Large intestine (tissue), 3 donors: ENCODE measurements at regions not wholly inside any gene's neighbourhood (a gene's known extent, or its start where the extent isn't known, plus 50 kb on each side); places are given as distances from the start of the nearest gene placed in this dataset.
"Not testable (repeated sequence)": the region's sequence is repeated elsewhere in the genome, so short reads cannot be mapped to it uniquely, and the experiment has no call there.

ENCODE experiments used
- DNase-seq, 2 donors: peaks; one replicate each; pipeline versions ENCODE4 v3.0.0 to v3.0.0-alpha.2; 2013
- H3K27ac ChIP-seq: one replicate; pipeline ENCODE4 v1.5.1; 2013; ENCODE audit warnings: low read length
- H3K27me3 ChIP-seq: 2 replicates; pipeline ENCODE4 v1.6.1; 2013; ENCODE audit warnings: low read length; ENCODE audit not compliant: control insufficient read depth, insufficient read depth
- H3K36me3 ChIP-seq: 2 replicates; pipeline ENCODE4 v1.6.1; 2013; ENCODE audit warnings: low read length; ENCODE audit not compliant: control insufficient read depth, insufficient read depth
- H3K4me1 ChIP-seq: one replicate; pipeline ENCODE4 v1.6.1; 2013; ENCODE audit warnings: low read length; ENCODE audit not compliant: control insufficient read depth, insufficient read depth
- H3K4me3 ChIP-seq: one replicate; pipeline ENCODE4 v1.5.1; 2013; ENCODE audit warnings: low read length
- H3K9me3 ChIP-seq: one replicate; pipeline ENCODE4 v1.6.1; 2013; ENCODE audit warnings: mild to moderate bottlenecking, low read depth, low read length, moderate library complexity; ENCODE audit not compliant: control insufficient read depth
- WGBS: methylation state at CpG from one replicate; pipeline ENCODE4 v1.1.5; 2013; ENCODE audit warnings: low lambda C conversion rate; ENCODE audit not compliant: insufficient coverage; 5-methylcytosine and 5-hydroxymethylcytosine counted together

DNA sequence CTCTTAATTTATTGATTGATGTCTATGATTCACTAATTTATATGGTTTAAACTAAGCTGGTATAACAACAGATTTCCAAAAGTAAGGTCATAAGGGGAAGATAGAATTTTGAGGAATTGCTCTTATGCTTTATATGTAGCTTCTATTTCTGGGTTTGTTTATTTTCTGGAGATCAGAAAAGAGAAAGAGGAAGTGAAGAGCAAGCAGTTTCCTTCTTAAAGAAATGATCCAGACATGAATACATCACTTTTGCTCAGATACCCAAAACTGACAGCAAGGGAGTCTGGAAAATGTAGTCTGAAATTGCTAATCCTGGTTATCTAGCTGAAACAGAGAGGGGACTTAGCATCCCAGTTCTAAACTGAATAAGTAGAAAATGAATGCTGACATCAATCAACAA is 912.5 kb upstream of the CRIM1 start:
- Histone ChIP-seq H3K36me3 (no peaks in the 10 kb centered on the region), H3K9me3 (no peaks in the 10 kb centered on the region), H3K4me1 (no peaks in the 10 kb centered on the region), H3K27ac (no peak overlapping the region), H3K4me3 (no peak overlapping the region), H3K27me3 (no peaks in the 10 kb centered on the region)
- no peak for DNase-seq

DNA sequence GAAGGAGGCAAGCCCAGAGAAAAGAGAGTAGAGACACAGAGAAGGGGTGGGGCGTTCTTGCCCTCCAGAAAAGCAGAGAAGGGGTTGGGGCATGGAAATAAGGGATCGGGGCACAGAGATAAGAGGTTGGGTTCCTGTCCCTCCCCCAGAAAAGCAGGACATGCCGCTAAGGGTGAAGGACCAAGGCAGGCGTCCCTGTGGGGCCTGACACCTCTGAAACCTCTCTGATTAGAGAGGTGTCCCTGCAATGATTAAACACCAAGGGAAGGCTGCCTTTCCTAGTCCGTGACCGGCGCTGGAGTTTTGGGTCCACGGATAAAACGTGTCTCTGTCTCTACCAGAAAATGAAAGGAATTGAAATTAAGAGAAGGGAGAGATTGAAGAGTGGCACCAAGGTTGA is 914.0 kb upstream of the CRIM1 start:
- not testable (repeated sequence) for DNase-seq, H3K27me3 ChIP-seq, H3K4me1 ChIP-seq, H3K27ac ChIP-seq, H3K4me3 ChIP-seq, H3K36me3 ChIP-seq, H3K9me3 ChIP-seq
- WGBS = 90% methylated on average over 2 of the region's 9 CpGs

DNA sequence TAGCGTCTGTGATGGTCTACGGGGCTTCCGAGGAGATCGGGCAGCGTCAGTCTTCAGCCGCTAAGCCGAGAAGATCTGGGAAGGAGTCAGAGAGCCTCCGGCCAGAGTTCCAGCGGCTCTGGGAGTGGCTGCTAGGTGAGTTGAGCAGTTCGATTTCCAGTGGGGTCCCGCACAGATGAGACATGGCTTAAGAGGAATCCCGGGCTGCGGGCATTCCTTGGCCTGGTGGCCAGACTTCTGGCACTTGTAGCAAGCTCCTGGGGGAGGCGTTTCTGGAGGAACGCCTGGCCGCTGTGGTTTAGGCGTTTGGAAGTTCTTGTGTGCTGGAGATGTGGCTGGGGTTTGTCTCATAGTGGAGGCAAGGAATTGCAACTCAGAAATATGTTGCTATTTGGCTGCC is 915.3 kb upstream of the CRIM1 start:
- H3K4me3 ChIP-seq, H3K4me1 ChIP-seq, H3K27me3 ChIP-seq, H3K36me3 ChIP-seq, H3K9me3 ChIP-seq, H3K27ac ChIP-seq, DNase-seq: not testable (repeated sequence)
- WGBS = no CpG with 5 or more reads among the region's 17 CpGs

DNA sequence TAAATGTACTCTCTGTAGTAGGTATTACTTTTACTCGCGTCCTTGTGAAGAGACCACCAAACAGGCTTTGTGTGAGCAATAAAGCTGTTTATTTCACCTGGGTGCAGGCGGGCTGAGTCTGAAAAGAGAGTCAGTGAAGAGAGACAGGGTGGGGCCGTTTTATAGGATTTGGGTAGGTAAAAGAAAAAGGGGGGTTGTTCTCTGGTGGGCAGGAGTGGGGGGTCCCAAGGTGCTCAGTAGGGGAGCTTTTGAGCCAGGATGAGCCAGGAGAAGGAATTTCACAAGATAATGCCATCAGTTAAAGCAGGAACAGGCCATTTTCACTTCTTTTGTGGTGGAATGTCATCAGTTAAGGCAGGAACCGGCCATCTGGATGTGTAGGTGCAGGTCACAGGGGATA is 918.7 kb upstream of the CRIM1 start:
- H3K27ac ChIP-seq, H3K4me1 ChIP-seq, H3K9me3 ChIP-seq, DNase-seq, H3K27me3 ChIP-seq, H3K4me3 ChIP-seq, H3K36me3 ChIP-seq: not testable (repeated sequence)
- WGBS = no CpG with 5 or more reads among the region's 5 CpGs

DNA sequence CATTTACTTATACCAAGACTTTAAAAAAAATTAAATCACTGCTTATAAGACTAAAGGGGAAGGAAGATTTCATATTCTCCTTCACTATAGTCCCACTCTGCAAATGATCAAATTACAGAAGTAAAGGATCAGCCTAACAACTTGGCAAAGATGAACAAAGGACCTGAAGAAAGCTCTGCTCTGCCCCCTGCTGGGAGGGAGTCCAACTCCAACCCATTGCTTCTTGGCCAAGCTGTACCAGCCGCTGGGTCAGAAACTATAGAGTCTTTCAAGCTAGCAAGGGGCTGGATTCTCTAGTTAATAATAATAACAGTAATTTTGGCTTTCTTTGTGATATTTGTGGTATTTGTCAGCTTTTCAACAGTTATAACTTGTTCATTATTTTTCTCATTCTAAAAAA is 927.0 kb upstream of the CRIM1 start:
- H3K27ac ChIP-seq = no peak overlapping the region
- no CpG with 5 or more reads among the region's 1 CpG for WGBS
- H3K4me1 ChIP-seq = no peaks in the 10 kb centered on the region
- H3K4me3 ChIP-seq = no peak overlapping the region
- no peaks in the 10 kb centered on the region for H3K27me3 ChIP-seq
- no peaks in the 10 kb centered on the region for H3K36me3 ChIP-seq
- no peak for DNase-seq
- no peaks in the 10 kb centered on the region for H3K9me3 ChIP-seq

DNA sequence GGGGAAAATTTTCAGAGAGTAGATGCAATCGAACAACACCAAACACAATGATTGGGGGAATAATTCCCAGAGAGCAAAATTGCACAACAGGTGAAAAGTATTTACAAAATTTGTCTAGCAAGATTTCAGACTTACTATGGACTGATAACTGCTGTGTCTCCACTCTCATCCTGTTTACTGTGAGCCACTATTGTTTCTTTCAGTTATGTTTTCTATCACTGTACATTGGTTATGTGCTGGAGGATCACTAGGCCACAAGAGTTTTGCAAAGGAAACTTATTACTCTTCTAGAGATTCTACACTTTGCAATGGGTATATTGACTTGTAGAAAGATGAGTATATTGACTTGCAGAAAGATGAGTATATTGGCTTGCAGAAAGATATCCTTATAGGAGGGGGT is 934.1 kb upstream of the CRIM1 start:
- Histone ChIP-seq H3K27me3 (no peaks in the 10 kb centered on the region), H3K4me3 (no peak overlapping the region), H3K36me3 (no peaks in the 10 kb centered on the region), H3K27ac (no peak overlapping the region), H3K9me3 (no peaks in the 10 kb centered on the region), H3K4me1 (no peaks in the 10 kb centered on the region)
- no peak for DNase-seq
- WGBS = no CpG with 5 or more reads among the region's 1 CpG

DNA sequence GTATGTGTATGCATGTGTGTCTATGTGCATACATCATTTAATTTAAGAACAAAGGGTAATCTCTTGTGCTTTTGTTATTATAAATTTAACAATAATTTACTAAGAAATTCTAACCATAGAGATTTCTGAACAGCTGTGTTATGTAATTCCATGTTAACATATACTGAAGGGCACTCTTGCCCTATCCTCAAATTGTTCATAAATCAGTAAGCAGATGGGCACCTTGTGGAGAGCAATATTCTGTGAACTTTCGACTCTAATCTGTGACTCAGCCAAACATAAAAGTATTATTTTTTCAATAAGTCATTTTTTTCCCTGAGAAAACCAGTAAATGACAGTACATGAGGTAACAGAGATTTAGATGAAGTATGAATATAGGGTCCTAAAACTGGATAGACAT is 938.3 kb upstream of the CRIM1 start:
- H3K4me3 ChIP-seq = no peak overlapping the region
- no peaks in the 10 kb centered on the region for H3K27me3 ChIP-seq
- DNase-seq = no peak
- no peaks in the 10 kb centered on the region for H3K4me1 ChIP-seq
- no peaks in the 10 kb centered on the region for H3K36me3 ChIP-seq
- peaks cover 2% of the 10 kb centered on the region for H3K9me3 ChIP-seq
- no peak overlapping the region for H3K27ac ChIP-seq
- 0% methylated on average over 1 of the region's 1 CpG for WGBS

DNA sequence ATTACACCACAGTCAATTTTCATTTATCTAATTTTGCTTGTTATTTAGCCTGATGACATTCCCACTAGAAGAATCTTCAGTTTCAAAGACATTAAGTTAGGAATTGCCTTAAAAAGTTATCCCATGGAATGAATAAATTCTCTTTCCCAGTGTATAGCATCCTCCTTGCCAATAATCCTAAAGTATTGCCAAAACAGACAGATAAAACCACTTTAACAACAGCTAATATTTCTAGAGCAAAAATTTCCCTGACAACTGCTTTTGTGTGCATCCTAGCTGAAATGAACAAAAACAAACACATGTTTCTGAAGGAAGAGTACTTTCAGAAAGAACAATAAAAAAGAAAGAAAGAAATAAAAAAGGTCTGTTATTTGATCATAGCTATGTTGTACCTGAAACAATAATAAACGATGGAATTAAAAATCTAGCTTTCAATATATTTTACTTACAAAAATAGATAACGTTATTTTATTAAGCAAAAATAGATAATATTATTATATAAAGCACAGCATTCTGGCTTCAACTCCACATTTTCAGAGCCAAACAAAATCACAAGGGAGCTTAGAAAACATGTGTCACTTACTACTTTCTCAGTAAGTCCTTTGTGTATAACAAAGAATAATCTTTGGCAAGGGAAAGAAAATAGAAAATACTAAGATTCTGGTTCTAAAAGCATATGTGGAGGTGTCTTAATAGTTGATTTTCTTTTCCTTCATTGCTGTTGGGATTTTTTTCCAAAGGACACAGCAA is 939.0 kb upstream of the CRIM1 start:
- H3K27ac ChIP-seq = no peak overlapping the region
- H3K4me1 ChIP-seq = no peaks in the 10 kb centered on the region
- no peaks in the 10 kb centered on the region for H3K36me3 ChIP-seq
- WGBS = 100% methylated on average over 1 of the region's 2 CpGs
- H3K4me3 ChIP-seq = no peak overlapping the region
- DNase-seq = no peak
- H3K27me3 ChIP-seq = no peaks in the 10 kb centered on the region
- peaks cover 2% of the 10 kb centered on the region for H3K9me3 ChIP-seq

DNA sequence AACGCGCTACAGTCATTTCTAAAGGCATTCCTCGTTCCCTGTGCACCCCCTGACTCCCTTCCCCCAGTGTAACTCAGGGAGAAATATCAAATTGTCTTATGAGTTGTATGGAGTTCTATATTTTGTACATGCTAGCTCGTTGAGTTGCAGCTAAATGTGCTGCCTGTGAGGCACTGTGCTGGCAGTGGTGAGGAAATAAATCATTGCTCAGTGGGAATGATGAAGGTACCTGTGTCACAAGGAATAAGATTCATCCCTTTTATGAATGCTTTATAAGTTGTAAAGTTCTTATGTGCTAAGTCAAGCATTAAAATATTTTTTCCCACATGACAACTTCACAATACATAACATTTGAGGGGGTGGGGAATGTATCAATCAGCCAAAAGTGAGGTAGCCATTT is 939.6 kb upstream of the CRIM1 start:
- 70% methylated on average over 2 of the region's 4 CpGs for WGBS
- DNase-seq = no peak
- Histone ChIP-seq H3K9me3 (peaks cover 2% of the 10 kb centered on the region), H3K36me3 (no peaks in the 10 kb centered on the region), H3K4me1 (no peaks in the 10 kb centered on the region), H3K4me3 (no peak overlapping the region), H3K27me3 (no peaks in the 10 kb centered on the region), H3K27ac (no peak overlapping the region)

DNA sequence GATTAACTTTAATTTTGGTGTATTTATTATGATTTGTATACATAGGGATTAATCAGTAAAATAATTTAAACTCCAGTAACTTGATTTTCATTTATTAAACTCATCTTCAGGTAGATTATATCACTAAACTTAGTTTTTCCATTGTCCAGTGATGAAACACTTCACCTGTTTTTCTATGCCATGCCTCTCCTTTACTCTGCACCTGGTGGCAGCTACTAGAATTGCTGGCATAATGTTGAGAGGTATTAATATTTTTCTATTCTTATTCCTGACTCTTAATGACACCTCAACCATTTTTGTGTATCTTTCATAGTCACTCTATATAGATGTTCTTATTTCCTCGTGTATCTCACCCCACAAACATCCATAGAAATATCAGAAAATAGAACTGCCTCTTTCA is 940.3 kb upstream of the CRIM1 start:
- Histone ChIP-seq H3K27ac (no peak overlapping the region), H3K4me1 (no peaks in the 10 kb centered on the region), H3K4me3 (no peak overlapping the region), H3K27me3 (no peaks in the 10 kb centered on the region), H3K9me3 (peaks cover 2% of the 10 kb centered on the region), H3K36me3 (no peaks in the 10 kb centered on the region)
- DNase-seq = no peak
- WGBS = 88% methylated on average over 1 of the region's 1 CpG

DNA sequence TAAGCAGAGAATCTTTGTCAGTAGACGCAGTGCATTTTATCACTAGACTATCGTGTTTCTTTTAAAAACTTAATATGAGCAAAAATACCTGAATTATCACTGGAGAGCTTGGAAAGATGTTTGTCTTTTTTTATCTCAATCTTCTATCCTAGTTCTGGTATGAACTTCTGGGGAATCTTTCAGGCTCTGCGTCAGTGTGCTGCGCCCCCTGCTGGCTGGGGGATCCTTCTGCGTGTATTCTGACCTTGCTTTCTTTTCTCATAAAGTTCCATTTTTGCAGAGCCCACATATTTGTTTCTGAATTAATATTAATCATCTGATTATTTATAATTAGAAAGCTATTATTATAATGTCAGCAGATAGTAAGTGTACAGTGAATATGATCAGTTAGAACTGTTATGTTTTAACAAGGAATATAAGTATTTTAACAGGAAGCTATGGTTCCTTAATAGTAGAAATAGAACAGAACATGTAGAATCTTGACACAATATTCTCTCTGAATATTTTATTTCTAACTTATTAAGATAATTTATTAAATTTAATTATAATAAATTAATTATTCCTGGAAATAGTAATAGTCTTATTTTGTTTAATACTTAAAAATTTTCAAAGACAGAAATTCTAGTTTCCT is 945.0 kb upstream of the CRIM1 start:
- Histone ChIP-seq H3K27ac (no peak overlapping the region), H3K4me1 (no peaks in the 10 kb centered on the region), H3K9me3 (peaks cover 2% of the 10 kb centered on the region), H3K36me3 (no peaks in the 10 kb centered on the region), H3K4me3 (no peak overlapping the region), H3K27me3 (no peaks in the 10 kb centered on the region)
- peak; percentile 17 to 20 for DNase-seq
- WGBS = 36% methylated on average over 4 of the region's 5 CpGs
